Thymus (tissue), 11 donors: ENCODE measurements at regions not wholly inside any gene's neighbourhood (a gene's known extent, or its start where the extent isn't known, plus 50 kb on each side); places are given as distances from the start of the nearest gene placed in this dataset.

Source experiments
- DNase-seq, 9 donors: peaks; one replicate each; pipeline ENCODE4 v3.0.0-alpha.2; 2013; ENCODE audit warnings: low spot score in 9 of 9, low read depth in 6 of 9, missing footprints in 1 of 9
- H3K27ac ChIP-seq, 2 donors: one replicate each; pipeline ENCODE4 v1.5.1; 2013; ENCODE audit warnings: control low read depth in 1 of 2, low read depth in 1 of 2, low read length in 1 of 2, mild to moderate bottlenecking in 1 of 2, moderate library complexity in 1 of 2
- H3K27me3 ChIP-seq, 2 donors: one replicate each; pipeline ENCODE4 v1.5.1; 2013; ENCODE audit warnings: low read length in 1 of 2; ENCODE audit not compliant: control insufficient read depth in 2 of 2, insufficient read depth in 1 of 2
- H3K36me3 ChIP-seq, 2 donors: one replicate each; pipeline ENCODE4 v1.5.1; 2013; ENCODE audit warnings: low read length in 1 of 2, mild to moderate bottlenecking in 1 of 2, moderate library complexity in 1 of 2; ENCODE audit not compliant: control insufficient read depth in 2 of 2, insufficient read depth in 2 of 2
- H3K4me1 ChIP-seq, 2 donors: one replicate each; pipeline ENCODE4 v1.5.1; 2013; ENCODE audit warnings: low read length in 2 of 2; ENCODE audit not compliant: control insufficient read depth in 2 of 2, insufficient read depth in 2 of 2
- H3K4me3 ChIP-seq, 2 donors: one replicate each; pipeline ENCODE4 v1.5.1; 2013; ENCODE audit warnings: low read length in 2 of 2, control low read depth in 1 of 2, mild to moderate bottlenecking in 1 of 2
- H3K9me3 ChIP-seq, 2 donors: one replicate each; pipeline ENCODE4 v1.5.1; 2013; ENCODE audit warnings: low read length in 1 of 2, mild to moderate bottlenecking in 1 of 2; ENCODE audit not compliant: control insufficient read depth in 2 of 2, insufficient read depth in 1 of 2
- WGBS: extraction: QIAGEN DNeasy Blood & Tissue Kit; methylation state at CpG from one replicate; pipeline ENCODE4 v1.1.7; 2013; 5-methylcytosine and 5-hydroxymethylcytosine counted together
- donor health status: healthy.

DNA sequence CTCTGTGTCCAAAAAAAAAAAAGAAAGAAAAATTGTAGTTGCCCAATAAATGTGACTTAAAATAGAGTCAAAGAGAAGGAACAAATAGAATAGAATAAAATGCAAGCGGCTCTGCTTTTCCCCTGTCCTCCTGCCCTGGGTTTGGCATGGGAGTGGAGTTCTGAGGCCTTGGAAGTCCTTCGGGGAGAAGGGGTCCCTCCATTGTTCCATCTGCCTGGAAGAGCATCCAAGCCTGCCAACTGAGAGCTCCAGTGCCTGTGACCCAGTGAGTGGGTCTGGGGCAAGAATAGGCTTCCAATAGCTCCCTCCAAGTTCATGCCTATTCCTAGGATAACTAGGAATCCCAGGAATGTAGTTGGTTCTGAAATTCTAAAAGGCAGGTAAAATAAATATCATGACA is 321.4 kb downstream of the MYCN start:
- H3K4me1 ChIP-seq, result no peaks in the 10 kb centered on the region
- H3K9me3 ChIP-seq, result no peaks in the 10 kb centered on the region
- no peaks in the 10 kb centered on the region for H3K27me3 ChIP-seq
- DNase-seq, result no peak
- H3K4me3 ChIP-seq, result no peak overlapping the region
- H3K36me3 ChIP-seq, result no peaks in the 10 kb centered on the region
- 96% methylated on average over 2 of the region's 2 CpGs for whole genome bisulfite sequencing
- no peak overlapping the region for H3K27ac ChIP-seq

DNA sequence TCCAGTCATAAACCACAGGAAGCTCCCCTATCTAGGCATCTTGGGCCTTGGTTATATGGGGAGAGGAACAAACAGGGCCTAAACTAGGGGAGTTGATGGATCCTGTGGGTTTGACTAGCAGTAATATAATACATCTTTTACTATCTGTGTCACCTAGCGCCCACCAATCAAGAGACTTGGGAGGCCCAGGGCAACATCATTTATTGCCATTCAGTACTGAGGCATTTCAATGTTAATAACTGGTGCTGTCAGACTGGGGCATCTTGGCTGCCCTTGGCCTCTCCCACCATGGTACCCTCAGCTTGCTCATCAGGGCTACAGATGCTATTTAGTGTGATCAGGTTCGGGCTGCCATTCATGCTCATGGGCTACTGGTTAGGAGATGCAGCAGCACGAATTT is 320.7 kb downstream of the MYCN start:
- no peaks in the 10 kb centered on the region for H3K9me3 ChIP-seq
- H3K27ac ChIP-seq, result no peak overlapping the region
- H3K27me3 ChIP-seq, result no peaks in the 10 kb centered on the region
- WGBS, result 97% methylated on average over 3 of the region's 3 CpGs
- H3K4me3 ChIP-seq, result no peak overlapping the region
- H3K4me1 ChIP-seq, result no peaks in the 10 kb centered on the region
- DNase-seq, result no peak
- no peaks in the 10 kb centered on the region for H3K36me3 ChIP-seq

DNA sequence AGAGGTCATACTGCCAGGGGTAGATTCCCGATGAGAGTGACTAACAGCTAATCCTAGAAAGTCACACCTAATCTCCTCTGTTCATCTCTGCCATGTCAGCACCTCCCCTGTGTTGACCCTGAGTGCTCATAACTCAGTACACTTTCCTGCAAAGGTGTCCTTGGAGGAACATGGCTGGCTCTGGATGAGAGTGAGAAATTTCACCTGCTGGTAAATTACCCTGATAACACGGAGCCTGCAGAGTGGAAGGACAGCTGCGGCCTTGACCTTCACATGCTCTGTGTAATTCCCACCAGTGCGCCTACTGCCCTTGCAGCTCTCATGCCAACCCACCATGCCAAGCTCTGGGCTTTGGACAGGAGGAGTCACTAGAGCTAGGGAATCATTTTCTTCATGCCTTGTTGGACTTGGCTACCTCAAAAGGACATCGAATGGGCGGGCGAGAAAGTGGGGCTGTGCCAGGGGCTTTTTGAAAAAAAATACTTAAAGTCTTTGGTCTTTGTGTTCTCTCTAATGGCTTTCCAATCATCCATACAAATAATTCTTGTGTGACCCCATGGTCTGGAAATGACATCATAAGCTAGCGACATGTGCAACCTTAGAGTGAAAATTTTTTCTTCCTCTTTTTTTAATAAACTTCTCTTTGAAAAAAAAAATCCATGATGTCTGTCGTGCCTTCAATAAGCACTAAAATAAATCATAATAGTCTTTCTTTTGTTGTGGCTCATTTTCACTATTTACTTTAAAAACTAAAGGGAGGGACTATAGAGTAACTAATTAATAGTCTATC is 319.9 kb downstream of the MYCN start:
- H3K36me3 ChIP-seq, result no peaks in the 10 kb centered on the region
- H3K27ac ChIP-seq, result no peak overlapping the region
- WGBS, result 82% methylated on average over 9 of the region's 9 CpGs
- H3K4me1 ChIP-seq, result no peaks in the 10 kb centered on the region
- H3K27me3 ChIP-seq, result no peaks in the 10 kb centered on the region
- H3K4me3 ChIP-seq, result no peak overlapping the region
- H3K9me3 ChIP-seq, result no peaks in the 10 kb centered on the region
- DNase-seq, result no peak

DNA sequence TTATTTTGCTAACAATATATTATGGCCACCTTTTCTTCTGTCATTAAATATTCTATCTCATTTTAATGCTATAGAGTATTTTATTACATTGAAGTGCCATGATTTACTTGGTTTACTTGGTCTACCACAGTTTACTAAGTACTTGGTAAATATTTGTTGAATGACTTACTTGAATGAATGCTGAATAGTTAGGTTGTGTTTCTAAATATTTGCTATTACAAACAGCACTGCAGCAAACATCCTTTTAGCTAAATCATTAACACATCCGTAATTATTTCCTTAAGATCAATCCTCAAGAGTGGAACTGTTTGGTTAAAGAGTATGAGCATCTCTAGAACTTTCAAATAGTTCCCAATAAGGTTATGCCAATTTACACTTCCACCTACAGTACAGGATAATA is 318.7 kb downstream of the MYCN start:
- no peak for DNase-seq
- 92% methylated on average over 1 of the region's 1 CpG for WGBS
- Histone ChIP-seq H3K9me3 (no peaks in the 10 kb centered on the region), H3K27me3 (no peaks in the 10 kb centered on the region), H3K27ac (no peak overlapping the region), H3K36me3 (no peaks in the 10 kb centered on the region), H3K4me3 (no peak overlapping the region), H3K4me1 (no peaks in the 10 kb centered on the region)

DNA sequence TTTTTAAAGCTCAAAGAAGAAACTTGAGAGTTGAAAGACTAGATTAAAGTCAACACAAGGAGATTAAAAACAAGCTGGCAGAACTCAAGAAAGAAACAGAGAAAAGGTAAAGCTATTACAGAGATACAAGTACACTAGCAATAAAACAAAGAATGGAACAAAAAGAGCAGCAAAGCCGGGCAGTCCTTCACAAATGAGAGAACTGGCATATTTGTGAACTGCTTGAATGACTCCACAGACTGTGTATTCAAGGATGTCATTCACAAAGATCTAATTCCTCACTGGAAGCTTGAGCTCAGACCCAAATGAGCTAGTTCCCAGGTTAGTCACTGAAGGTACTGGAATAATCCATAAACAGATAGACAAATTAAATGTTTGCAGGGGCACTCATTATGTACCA is 318.0 kb downstream of the MYCN start:
- no peaks in the 10 kb centered on the region for H3K27me3 ChIP-seq
- no peaks in the 10 kb centered on the region for H3K36me3 ChIP-seq
- no peak overlapping the region for H3K27ac ChIP-seq
- DNase-seq, result no peak
- no peak overlapping the region for H3K4me3 ChIP-seq
- H3K4me1 ChIP-seq, result no peaks in the 10 kb centered on the region
- H3K9me3 ChIP-seq, result no peaks in the 10 kb centered on the region
- 88% methylated on average over 1 of the region's 1 CpG for WGBS

DNA sequence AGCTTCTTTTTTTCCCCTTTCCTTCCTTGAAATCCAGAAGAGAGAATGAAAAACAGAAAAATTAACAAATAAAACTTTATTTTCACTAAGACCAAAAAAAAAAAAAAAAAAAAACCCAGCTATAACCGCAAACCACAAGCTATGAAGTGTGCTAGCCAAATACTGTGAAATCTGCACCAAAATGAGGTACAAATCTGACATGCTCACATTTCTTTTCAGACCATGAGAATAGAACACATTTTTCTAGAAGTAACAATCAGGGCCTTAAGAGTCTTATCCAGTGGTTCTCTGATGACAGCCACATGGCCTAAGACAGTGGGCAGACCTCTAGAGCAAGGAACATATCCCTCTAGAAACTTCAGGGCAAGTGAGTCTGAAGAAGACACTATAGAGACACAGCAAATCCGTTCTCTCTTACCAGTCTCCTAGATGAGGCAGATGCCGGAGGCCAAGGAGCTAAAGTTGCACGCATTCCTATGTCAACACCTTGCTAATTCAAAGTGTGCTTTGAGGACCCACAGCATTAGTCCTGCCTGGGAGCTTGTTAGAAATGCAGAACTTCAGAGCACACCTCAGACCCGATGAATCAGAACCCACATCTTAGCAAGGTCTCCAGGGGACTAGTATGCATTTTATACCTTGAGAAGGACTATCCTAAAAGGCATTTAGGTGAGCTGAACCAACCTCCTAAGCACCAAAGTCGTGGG is 317.1 kb downstream of the MYCN start:
- Histone ChIP-seq H3K4me1 (no peaks in the 10 kb centered on the region), H3K36me3 (no peaks in the 10 kb centered on the region), H3K27me3 (no peaks in the 10 kb centered on the region), H3K27ac (no peak overlapping the region), H3K4me3 (no peak overlapping the region), H3K9me3 (no peaks in the 10 kb centered on the region)
- DNase-seq, result no peak
- WGBS, result 72% methylated on average over 6 of the region's 6 CpGs

DNA sequence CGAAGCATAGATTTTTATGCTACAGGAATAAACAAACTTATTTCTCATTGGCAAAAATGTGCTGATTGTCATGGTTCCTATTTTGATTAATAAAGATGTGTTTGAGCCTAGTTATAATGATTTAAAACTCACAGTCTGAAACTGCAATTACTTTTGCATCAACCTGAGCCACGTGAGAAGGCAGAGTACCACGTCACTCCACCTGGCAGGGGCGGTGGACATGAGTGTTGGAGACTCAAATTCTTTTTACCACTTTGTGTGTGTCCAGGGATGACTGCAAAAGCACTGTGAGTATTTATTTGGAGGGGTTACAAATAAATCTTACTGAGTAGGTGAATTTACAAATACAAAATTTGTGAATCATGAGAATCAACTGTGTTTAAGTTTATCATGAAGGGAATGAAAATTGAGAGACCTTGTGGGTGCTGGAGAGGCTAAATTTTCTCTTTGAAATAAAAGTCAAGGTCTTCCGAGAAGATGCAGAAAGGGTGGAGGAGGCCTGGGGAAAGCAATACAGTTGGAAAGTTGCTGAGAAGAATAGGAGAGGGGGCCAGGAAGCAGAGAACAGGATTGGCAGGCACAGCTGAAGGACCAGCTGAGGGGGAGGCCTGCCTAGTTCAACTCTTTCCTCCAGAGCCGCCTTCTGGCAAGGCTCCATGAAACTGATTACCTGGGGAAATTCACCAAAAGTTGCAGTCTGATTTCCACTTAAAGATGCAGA is 316.4 kb downstream of the MYCN start:
- no peaks in the 10 kb centered on the region for H3K27me3 ChIP-seq
- 70% methylated on average over 6 of the region's 6 CpGs for WGBS
- DNase-seq, result no peak
- H3K4me3 ChIP-seq, result no peak overlapping the region
- H3K36me3 ChIP-seq, result no peaks in the 10 kb centered on the region
- H3K9me3 ChIP-seq, result no peaks in the 10 kb centered on the region
- no peak overlapping the region for H3K27ac ChIP-seq
- no peaks in the 10 kb centered on the region for H3K4me1 ChIP-seq

DNA sequence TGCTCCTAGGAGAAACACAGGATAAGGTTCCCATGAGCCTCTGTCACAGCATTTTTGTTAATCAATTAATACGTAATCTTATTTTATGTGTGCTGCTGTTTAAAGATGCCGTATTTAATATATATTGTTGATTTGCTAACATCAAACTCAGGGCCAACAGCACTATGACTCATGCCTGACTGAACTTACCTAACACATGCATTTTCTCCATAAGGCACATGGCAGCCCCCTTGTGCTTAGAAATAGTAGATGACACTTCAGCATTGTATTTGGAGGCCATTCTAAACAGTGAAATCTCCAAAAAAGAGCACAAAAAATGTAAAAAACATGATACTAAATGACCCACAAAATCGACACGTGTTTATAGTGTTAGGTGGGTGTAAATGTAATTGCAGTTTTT is 314.8 kb downstream of the MYCN start:
- no peak for DNase-seq
- WGBS, result 98% methylated on average over 4 of the region's 4 CpGs
- Histone ChIP-seq H3K27me3 (no peaks in the 10 kb centered on the region), H3K36me3 (no peaks in the 10 kb centered on the region), H3K4me1 (peaks cover 0 to 5% of the 10 kb centered on the region in 2 donors), H3K9me3 (no peaks in the 10 kb centered on the region), H3K27ac (no peak overlapping the region), H3K4me3 (no peak overlapping the region)

DNA sequence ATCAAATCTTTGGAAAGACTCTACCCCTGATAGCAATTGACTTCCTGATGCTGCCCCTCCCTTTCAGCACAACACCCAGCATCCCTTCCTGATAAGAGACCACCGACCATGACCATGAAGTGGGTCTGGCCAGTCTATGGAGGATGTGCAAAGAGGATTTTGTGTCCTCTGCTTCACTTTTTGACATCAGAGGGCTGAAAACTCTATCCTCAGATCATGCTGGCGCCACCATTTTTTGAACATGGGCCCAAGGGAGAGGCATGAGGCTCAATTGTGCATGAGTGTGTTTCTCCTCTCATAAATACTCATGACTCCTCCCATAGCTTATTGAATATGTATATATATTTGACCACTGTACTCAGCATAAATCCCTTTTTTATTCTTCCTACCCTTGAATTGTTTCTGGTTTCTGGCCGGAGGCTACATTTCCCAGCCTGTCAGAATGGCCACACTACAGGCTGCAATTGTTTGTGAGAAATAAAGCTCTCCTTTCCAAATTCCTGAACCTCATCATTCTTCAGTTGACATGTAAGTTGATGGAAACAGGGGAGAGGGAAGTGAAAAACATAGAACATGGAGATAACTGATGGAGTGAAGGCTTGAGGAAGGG is 314.1 kb downstream of the MYCN start:
- Histone ChIP-seq H3K4me1 (peaks cover 0 to 8% of the 10 kb centered on the region in 2 donors), H3K36me3 (no peaks in the 10 kb centered on the region), H3K9me3 (no peaks in the 10 kb centered on the region), H3K27ac (no peak overlapping the region), H3K4me3 (no peak overlapping the region), H3K27me3 (no peaks in the 10 kb centered on the region)
- DNase-seq, result no peak
- WGBS, result 98% methylated on average over 3 of the region's 3 CpGs
